HL-60 (cell line): ENCODE measurements at regions not wholly inside any gene's neighbourhood (a gene's known extent, or its start where the extent isn't known, plus 50 kb on each side); places are given as distances from the start of the nearest gene placed in this dataset.

Source experiments
- CTCF ChIP-seq: IDR thresholded peaks from one replicate; pipeline ENCODE4 v1.5.1; 2011; ENCODE audit warnings: low read length, control low read depth, inconsistent platforms; ENCODE audit not compliant: insufficient read depth
- GABPA ChIP-seq: IDR thresholded peaks from 2 replicates; pipeline ENCODE4 v1.6.1; 2012; ENCODE audit warnings: low read depth
- POLR2AphosphoS5 ChIP-seq: IDR thresholded peaks from 2 replicates; pipeline ENCODE4 v1.6.1; 2012; ENCODE audit warnings: low read depth
- REST ChIP-seq: IDR thresholded peaks from 2 replicates; pipeline ENCODE4 v1.6.1; 2012; ENCODE audit warnings: low read depth; ENCODE audit not compliant: insufficient replicate concordance

GRCh38 chr11:70738661-70739060 is 340.3 kb downstream of the CTTN start:
- no peak for TF ChIP-seq CTCF
- TF ChIP-seq REST: no peak
- TF ChIP-seq POLR2AphosphoS5: no peak
- no peak for TF ChIP-seq GABPA
